ENCODE measurements at regions not wholly inside any gene's neighbourhood (a gene's known extent, or its start where the extent isn't known, plus 50 kb on each side); places are given as distances from the start of the nearest gene placed in this dataset.

- WGBS = 67% methylated on average over 5 of the region's 5 CpGs
- Histone ChIP-seq H3K9me3 (ENCODE audit: control insufficient read depth, low read length) (no peaks in the 10 kb centered on the region), H3K4me1 (ENCODE audit: control insufficient read depth, insufficient read depth, low read length) (no peaks in the 10 kb centered on the region), H3K27me3 (ENCODE audit: control insufficient read depth, insufficient read depth) (no peaks in the 10 kb centered on the region), H3K27ac (ENCODE audit: low read length) (no peak overlapping the region), H3K4me3 (ENCODE audit: low read length) (no peak overlapping the region)
- DNase-seq (no peak), ATAC-seq (no peak)
- intact Hi-C loops (cut with DNase I) = no loop called here
Observed at GRCh38 chr14:80105488-80105994, 105.8 kb downstream of the DIO2 start.

- H3K27me3 ChIP-seq (ENCODE audit: control insufficient read depth, insufficient read depth) = no peaks in the 10 kb centered on the region
- no peak overlapping the region for H3K27ac ChIP-seq (ENCODE audit: low read length)
- no peak overlapping the region for H3K4me3 ChIP-seq (ENCODE audit: low read length)
- H3K4me1 ChIP-seq (ENCODE audit: control insufficient read depth, insufficient read depth, low read length) = no peaks in the 10 kb centered on the region
- H3K9me3 ChIP-seq (ENCODE audit: control insufficient read depth, low read length) = no peaks in the 10 kb centered on the region
- ATAC-seq (no peak), DNase-seq (no peak)
- intact Hi-C loops (cut with DNase I) = no loop called here
Observed at GRCh38 chr14:80101835-80102234, 109.5 kb downstream of the DIO2 start.

- no peak overlapping the region for H3K27ac ChIP-seq (ENCODE audit: low read length)
- intact Hi-C loops (cut with DNase I) = no loop called here
- no peak overlapping the region for H3K4me3 ChIP-seq (ENCODE audit: low read length)
- 81% methylated on average over 7 of the region's 7 CpGs for WGBS
- no peak for ATAC-seq
- H3K4me1 ChIP-seq (ENCODE audit: control insufficient read depth, insufficient read depth, low read length) = no peaks in the 10 kb centered on the region
- H3K27me3 ChIP-seq (ENCODE audit: control insufficient read depth, insufficient read depth) = no peaks in the 10 kb centered on the region
- no peaks in the 10 kb centered on the region for H3K9me3 ChIP-seq (ENCODE audit: control insufficient read depth, low read length)
- DNase-seq = no peak
Observed at GRCh38 chr14:80100681-80101080, 110.6 kb downstream of the DIO2 start.

GRCh38 chr14:80095623-80096022, 115.7 kb downstream of the DIO2 start:
- no peak for ATAC-seq
- Histone ChIP-seq H3K27ac (ENCODE audit: low read length) (no peak overlapping the region), H3K27me3 (ENCODE audit: control insufficient read depth, insufficient read depth) (no peaks in the 10 kb centered on the region), H3K4me1 (ENCODE audit: control insufficient read depth, insufficient read depth, low read length) (no peaks in the 10 kb centered on the region), H3K9me3 (ENCODE audit: control insufficient read depth, low read length) (no peaks in the 10 kb centered on the region), H3K4me3 (ENCODE audit: low read length) (no peak overlapping the region)
- DNase-seq = no peak
- intact Hi-C loops (cut with DNase I) = no loop called here
- 70% methylated on average over 4 of the region's 4 CpGs for WGBS

- no peaks in the 10 kb centered on the region for H3K9me3 ChIP-seq (ENCODE audit: control insufficient read depth, low read length)
- no peaks in the 10 kb centered on the region for H3K4me1 ChIP-seq (ENCODE audit: control insufficient read depth, insufficient read depth, low read length)
- H3K4me3 ChIP-seq (ENCODE audit: low read length) = no peak overlapping the region
- DNase-seq = no peak
- WGBS = 82% methylated on average over 1 of the region's 1 CpG
- intact Hi-C loops (cut with DNase I) = no loop called here
- H3K27ac ChIP-seq (ENCODE audit: low read length) = no peak overlapping the region
- ATAC-seq = no peak
- H3K27me3 ChIP-seq (ENCODE audit: control insufficient read depth, insufficient read depth) = no peaks in the 10 kb centered on the region
Observed at GRCh38 chr14:80087411-80087810, 123.9 kb downstream of the DIO2 start.

- Histone ChIP-seq H3K27ac (ENCODE audit: low read length) (no peak overlapping the region), H3K4me3 (ENCODE audit: low read length) (no peak overlapping the region), H3K4me1 (ENCODE audit: control insufficient read depth, insufficient read depth, low read length) (no peaks in the 10 kb centered on the region), H3K9me3 (ENCODE audit: control insufficient read depth, low read length) (no peaks in the 10 kb centered on the region), H3K27me3 (ENCODE audit: control insufficient read depth, insufficient read depth) (no peaks in the 10 kb centered on the region)
- DNase-seq = no peak
- 85% methylated on average over 2 of the region's 2 CpGs for WGBS
- no peak for ATAC-seq
- intact Hi-C loops (cut with DNase I) = no loop called here
Observed at GRCh38 chr14:80084196-80084595, 127.1 kb downstream of the DIO2 start.

GRCh38 chr14:80080601-80081000, 130.7 kb downstream of the DIO2 start:
- H3K4me1 ChIP-seq (ENCODE audit: control insufficient read depth, insufficient read depth, low read length) = no peaks in the 10 kb centered on the region
- 79% methylated on average over 4 of the region's 4 CpGs for WGBS
- no peak for ATAC-seq
- H3K9me3 ChIP-seq (ENCODE audit: control insufficient read depth, low read length) = no peaks in the 10 kb centered on the region
- DNase-seq = no peak
- H3K27ac ChIP-seq (ENCODE audit: low read length) = no peak overlapping the region
- H3K27me3 ChIP-seq (ENCODE audit: control insufficient read depth, insufficient read depth) = no peaks in the 10 kb centered on the region
- intact Hi-C loops (cut with DNase I) = no loop called here
- H3K4me3 ChIP-seq (ENCODE audit: low read length) = no peak overlapping the region

GRCh38 chr14:80078501-80078900, 132.8 kb downstream of the DIO2 start:
- H3K27me3 ChIP-seq (ENCODE audit: control insufficient read depth, insufficient read depth) = no peaks in the 10 kb centered on the region
- no peak overlapping the region for H3K4me3 ChIP-seq (ENCODE audit: low read length)
- no peaks in the 10 kb centered on the region for H3K4me1 ChIP-seq (ENCODE audit: control insufficient read depth, insufficient read depth, low read length)
- no peak overlapping the region for H3K27ac ChIP-seq (ENCODE audit: low read length)
- ATAC-seq (no peak), DNase-seq (no peak)
- 74% methylated on average over 1 of the region's 1 CpG for WGBS
- intact Hi-C loops (cut with DNase I) = no loop called here
- no peaks in the 10 kb centered on the region for H3K9me3 ChIP-seq (ENCODE audit: control insufficient read depth, low read length)

- ATAC-seq (no peak), DNase-seq (no peak)
- no peaks in the 10 kb centered on the region for H3K9me3 ChIP-seq (ENCODE audit: control insufficient read depth, low read length)
- H3K27ac ChIP-seq (ENCODE audit: low read length) = no peak overlapping the region
- no peak overlapping the region for H3K4me3 ChIP-seq (ENCODE audit: low read length)
- no peaks in the 10 kb centered on the region for H3K4me1 ChIP-seq (ENCODE audit: control insufficient read depth, insufficient read depth, low read length)
- H3K27me3 ChIP-seq (ENCODE audit: control insufficient read depth, insufficient read depth) = no peaks in the 10 kb centered on the region
- intact Hi-C loops (cut with DNase I) = no loop called here
Observed at GRCh38 chr14:80077262-80077661, 134.0 kb downstream of the DIO2 start.

- ATAC-seq (no peak), DNase-seq (no peak)
- WGBS = 92% methylated on average over 2 of the region's 2 CpGs
Observed at GRCh38 chr14:80074900-80075574, 136.3 kb downstream of the DIO2 start.

GRCh38 chr14:80059041-80059440, 152.3 kb downstream of the DIO2 start:
- intact Hi-C loops (cut with DNase I) = loop anchor here in 1 of 4 donors (10.0 kb wide), 1 partner anchor 786 kb away; no protein-coding TSS in a partner anchor
- H3K27ac ChIP-seq (ENCODE audit: low read length) = no peak overlapping the region
- DNase-seq (no peak), ATAC-seq (no peak)
- 91% methylated on average over 2 of the region's 2 CpGs for WGBS
- no peak overlapping the region for H3K4me3 ChIP-seq (ENCODE audit: low read length)
- H3K4me1 ChIP-seq (ENCODE audit: control insufficient read depth, insufficient read depth, low read length) = no peaks in the 10 kb centered on the region
- no peaks in the 10 kb centered on the region for H3K27me3 ChIP-seq (ENCODE audit: control insufficient read depth, insufficient read depth)
- no peaks in the 10 kb centered on the region for H3K9me3 ChIP-seq (ENCODE audit: control insufficient read depth, low read length)

More at GRCh38 chr14:80074900-80075574, 136.3 kb downstream of the DIO2 start:
- H3K4me3 ChIP-seq (ENCODE audit: low read length) = no peak overlapping the region
- intact Hi-C loops (cut with DNase I) = no loop called here
- H3K4me1 ChIP-seq (ENCODE audit: control insufficient read depth, insufficient read depth, low read length) = no peaks in the 10 kb centered on the region
- H3K27ac ChIP-seq (ENCODE audit: low read length) = no peak overlapping the region
- no peaks in the 10 kb centered on the region for H3K27me3 ChIP-seq (ENCODE audit: control insufficient read depth, insufficient read depth)
- H3K9me3 ChIP-seq (ENCODE audit: control insufficient read depth, low read length) = peaks cover 2% of the 10 kb centered on the region

- H3K9me3 ChIP-seq (ENCODE audit: control insufficient read depth, low read length) = no peaks in the 10 kb centered on the region
- no peak for DNase-seq
- H3K27ac ChIP-seq (ENCODE audit: low read length) = no peak overlapping the region
- no peaks in the 10 kb centered on the region for H3K4me1 ChIP-seq (ENCODE audit: control insufficient read depth, insufficient read depth, low read length)
- intact Hi-C loops (cut with DNase I) = loop anchor here in 1 of 4 donors (10.0 kb wide), 1 partner anchor 788 kb away; no protein-coding TSS in a partner anchor
- no peak overlapping the region for H3K4me3 ChIP-seq (ENCODE audit: low read length)
- no peaks in the 10 kb centered on the region for H3K27me3 ChIP-seq (ENCODE audit: control insufficient read depth, insufficient read depth)
- 31% methylated on average over 4 of the region's 4 CpGs for WGBS
- ATAC-seq = no peak
Observed at GRCh38 chr14:80056497-80056801, 154.9 kb downstream of the DIO2 start.

Measured in right cardiac atrium (tissue), 5 donors.